ENCODE measurements at regions not wholly inside any gene's neighbourhood (a gene's known extent, or its start where the extent isn't known, plus 50 kb on each side); places are given as distances from the start of the nearest gene placed in this dataset.

DNA sequence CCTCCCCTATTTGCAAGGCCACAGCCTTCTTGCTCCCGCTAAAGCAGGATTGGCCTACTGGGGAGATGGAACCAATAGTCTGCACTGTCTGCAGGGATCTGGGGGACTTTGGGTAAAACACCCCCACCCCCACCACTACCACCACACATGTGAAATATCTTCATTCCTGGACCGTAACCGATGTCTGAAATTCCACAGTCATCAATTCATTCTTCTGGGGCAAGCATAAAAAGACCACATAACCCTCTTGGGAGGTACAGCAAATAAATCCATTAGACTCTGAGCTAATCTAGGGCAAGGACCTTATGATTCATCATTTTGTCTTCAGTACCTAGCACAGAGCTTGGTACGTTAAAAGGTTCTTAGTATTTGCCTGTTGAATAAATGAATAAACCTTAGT is 307.8 kb downstream of the GPAM start:
- Mint-ChIP-seq H3K4me3 (no peak overlapping the region), H3K27ac (no peak overlapping the region), H3K9me3 (peaks cover 9% of the 10 kb centered on the region), H3K27me3 (no peaks in the 10 kb centered on the region), H3K4me1 (ENCODE audit: low read depth) (no peaks in the 10 kb centered on the region), H3K36me3 (ENCODE audit: low read depth) (no peaks in the 10 kb centered on the region)
- intact Hi-C loops (cut with micrococcal nuclease): no loop called here

DNA sequence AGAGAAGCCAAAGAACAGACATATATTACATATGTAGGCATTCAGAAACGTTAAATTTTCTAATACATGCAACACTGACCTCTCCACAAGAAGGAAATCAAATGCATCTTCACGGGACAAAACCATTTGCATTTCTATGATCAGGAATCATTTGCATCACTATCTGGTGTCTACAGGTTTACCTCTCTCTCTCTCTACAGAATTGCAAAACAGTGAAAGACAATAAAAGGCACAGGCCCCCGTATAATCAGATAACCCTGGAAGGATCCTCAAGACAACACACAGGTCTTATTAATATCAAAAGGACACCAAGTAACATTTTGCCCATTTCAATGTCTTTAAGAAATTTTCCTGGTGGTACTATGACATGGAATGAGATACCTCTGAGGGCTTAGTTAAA is 306.3 kb downstream of the GPAM start:
- H3K27me3 Mint-ChIP-seq: no peaks in the 10 kb centered on the region
- intact Hi-C loops (cut with micrococcal nuclease): no loop called here
- no peaks in the 10 kb centered on the region for H3K9me3 Mint-ChIP-seq
- H3K4me1 Mint-ChIP-seq (ENCODE audit: low read depth): no peaks in the 10 kb centered on the region
- H3K4me3 Mint-ChIP-seq: no peak overlapping the region
- no peak overlapping the region for H3K27ac Mint-ChIP-seq
- no peaks in the 10 kb centered on the region for H3K36me3 Mint-ChIP-seq (ENCODE audit: low read depth)

DNA sequence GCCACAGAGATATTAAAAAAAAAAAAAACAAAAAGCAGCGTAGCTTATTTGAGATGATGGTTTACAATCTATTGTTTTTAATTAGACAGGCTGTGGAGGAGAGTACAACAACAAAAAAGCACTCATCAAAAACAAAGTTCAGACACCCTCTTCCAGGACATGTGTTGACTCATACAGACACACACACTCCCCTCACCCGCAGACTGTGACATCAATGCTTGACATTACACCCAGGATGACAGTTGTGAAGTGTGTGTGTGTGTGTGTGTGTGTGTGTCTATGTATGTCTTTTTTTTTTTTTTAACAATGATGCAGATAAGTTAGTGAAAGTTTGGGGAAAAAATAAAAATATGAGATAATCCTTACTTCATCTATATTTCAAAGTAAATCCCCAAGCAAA is 303.6 kb downstream of the GPAM start:
- intact Hi-C loops (cut with micrococcal nuclease): no loop called here
- Mint-ChIP-seq H3K4me3 (no peak overlapping the region), H3K27ac (no peak overlapping the region), H3K36me3 (ENCODE audit: low read depth) (no peaks in the 10 kb centered on the region), H3K4me1 (ENCODE audit: low read depth) (no peaks in the 10 kb centered on the region), H3K9me3 (no peaks in the 10 kb centered on the region), H3K27me3 (no peaks in the 10 kb centered on the region)

DNA sequence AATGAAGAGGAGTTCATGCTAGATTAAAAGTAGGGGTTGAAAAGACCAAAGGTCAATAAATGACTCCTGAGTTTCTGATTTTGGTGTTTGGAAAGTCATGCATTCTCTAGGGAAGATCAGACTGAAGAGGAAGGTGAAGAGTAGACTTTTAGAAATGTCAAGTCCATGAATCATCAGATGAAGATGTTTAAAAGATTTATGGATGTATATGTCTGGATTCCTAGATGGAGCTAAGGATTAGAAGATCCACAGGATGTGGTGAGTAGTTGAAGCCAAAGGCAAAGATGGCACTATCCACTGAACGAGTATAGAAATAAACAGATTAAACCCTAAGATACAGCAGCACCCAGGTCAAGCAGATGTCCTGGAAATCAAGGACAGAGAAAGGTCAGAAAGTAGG is 298.5 kb downstream of the GPAM start:
- intact Hi-C loops (cut with micrococcal nuclease): no loop called here
- H3K27ac Mint-ChIP-seq: no peak overlapping the region
- no peaks in the 10 kb centered on the region for H3K4me1 Mint-ChIP-seq (ENCODE audit: low read depth)
- H3K36me3 Mint-ChIP-seq (ENCODE audit: low read depth): no peaks in the 10 kb centered on the region
- H3K4me3 Mint-ChIP-seq: no peak overlapping the region
- H3K27me3 Mint-ChIP-seq: no peaks in the 10 kb centered on the region
- peaks cover 25% of the 10 kb centered on the region for H3K9me3 Mint-ChIP-seq

DNA sequence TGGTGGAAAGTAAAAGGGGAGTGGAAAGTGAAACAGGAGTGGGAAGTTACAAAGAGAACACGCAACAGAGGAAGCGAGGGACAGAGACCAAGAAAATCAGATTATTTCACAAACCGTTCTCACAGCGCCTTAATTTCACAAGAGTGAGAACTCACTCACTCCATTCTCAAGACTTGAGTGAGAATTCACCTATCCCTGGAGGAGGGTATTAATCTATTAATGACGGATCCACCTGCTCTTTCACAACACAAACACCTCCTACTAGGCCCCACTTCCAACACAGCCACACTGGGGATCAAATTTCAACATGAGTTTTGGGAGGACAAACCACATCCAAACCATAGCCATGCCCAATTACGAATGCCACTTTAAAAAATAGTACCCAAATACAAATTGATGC is 297.6 kb downstream of the GPAM start:
- H3K27me3 Mint-ChIP-seq: no peaks in the 10 kb centered on the region
- H3K36me3 Mint-ChIP-seq (ENCODE audit: low read depth): no peaks in the 10 kb centered on the region
- peaks cover 26% of the 10 kb centered on the region for H3K9me3 Mint-ChIP-seq
- H3K4me3 Mint-ChIP-seq: no peak overlapping the region
- H3K27ac Mint-ChIP-seq: no peak overlapping the region
- H3K4me1 Mint-ChIP-seq (ENCODE audit: low read depth): no peaks in the 10 kb centered on the region
- intact Hi-C loops (cut with micrococcal nuclease): no loop called here

DNA sequence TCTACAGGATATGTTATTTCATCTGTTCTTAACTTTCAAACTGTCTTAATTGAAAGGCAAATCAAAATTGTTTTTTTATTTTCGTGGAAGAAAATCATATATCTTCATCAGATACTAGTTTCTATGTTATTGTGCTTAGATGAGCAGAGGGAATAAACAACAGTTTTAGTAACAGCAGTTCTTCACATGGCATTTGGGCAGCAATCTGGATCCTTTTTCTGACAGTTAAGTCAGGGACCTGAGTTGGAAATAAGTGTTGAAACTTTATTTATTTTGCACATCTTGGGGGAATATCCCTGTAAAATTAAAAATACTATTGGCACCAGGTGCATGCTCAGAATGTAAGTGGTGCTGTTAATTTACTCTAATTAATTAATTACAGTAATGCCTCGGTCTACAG is 296.3 kb downstream of the GPAM start:
- Mint-ChIP-seq H3K4me3 (no peak overlapping the region), H3K9me3 (peaks cover 26% of the 10 kb centered on the region), H3K27me3 (no peaks in the 10 kb centered on the region), H3K4me1 (ENCODE audit: low read depth) (no peaks in the 10 kb centered on the region), H3K36me3 (ENCODE audit: low read depth) (no peaks in the 10 kb centered on the region), H3K27ac (no peak overlapping the region)
- intact Hi-C loops (cut with micrococcal nuclease): no loop called here

DNA sequence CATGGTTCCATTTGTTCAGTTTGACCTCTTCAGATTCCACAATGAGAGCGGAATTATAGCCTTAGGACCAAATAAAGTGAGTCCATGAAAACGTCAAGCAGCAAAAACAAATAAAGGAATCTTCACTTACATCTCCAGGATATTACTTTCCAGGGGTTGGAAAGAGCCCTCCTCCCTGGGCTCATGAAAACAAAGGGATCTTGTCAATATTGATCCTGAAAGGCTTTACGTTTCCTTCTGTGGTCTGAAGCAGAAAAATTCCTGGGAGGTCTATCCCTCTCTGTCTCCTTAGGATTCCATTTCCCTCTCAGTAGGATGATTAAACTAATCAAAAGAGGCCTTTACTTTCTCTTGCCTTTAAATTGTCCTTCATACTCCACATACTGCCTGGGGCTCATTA is 293.5 kb downstream of the GPAM start:
- Mint-ChIP-seq H3K27ac (no peak overlapping the region), H3K4me1 (ENCODE audit: low read depth) (no peaks in the 10 kb centered on the region), H3K4me3 (no peak overlapping the region), H3K9me3 (peaks cover 26% of the 10 kb centered on the region), H3K36me3 (ENCODE audit: low read depth) (no peaks in the 10 kb centered on the region), H3K27me3 (no peaks in the 10 kb centered on the region)
- intact Hi-C loops (cut with micrococcal nuclease): no loop called here

DNA sequence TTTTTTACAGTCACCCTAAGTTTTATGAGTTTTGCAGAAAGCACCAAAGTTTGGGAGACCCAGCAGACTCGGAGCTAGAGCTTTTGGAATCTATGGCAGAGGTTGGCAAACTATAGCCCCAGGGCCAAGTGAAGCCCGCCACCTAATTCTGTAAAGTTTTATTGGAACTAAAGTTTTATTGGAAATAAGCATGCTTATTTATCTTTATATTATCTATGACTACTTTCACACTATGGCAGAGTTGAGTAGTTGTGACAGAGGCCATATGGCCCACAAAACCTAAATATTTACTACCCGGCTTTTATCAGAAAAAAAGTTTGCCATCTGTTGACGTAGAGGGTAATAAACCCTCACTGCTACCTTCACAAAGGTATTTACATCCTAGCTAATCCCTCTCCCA is 267.6 kb downstream of the GPAM start:
- Mint-ChIP-seq H3K4me3 (no peak overlapping the region), H3K27ac (no peak overlapping the region)

DNA sequence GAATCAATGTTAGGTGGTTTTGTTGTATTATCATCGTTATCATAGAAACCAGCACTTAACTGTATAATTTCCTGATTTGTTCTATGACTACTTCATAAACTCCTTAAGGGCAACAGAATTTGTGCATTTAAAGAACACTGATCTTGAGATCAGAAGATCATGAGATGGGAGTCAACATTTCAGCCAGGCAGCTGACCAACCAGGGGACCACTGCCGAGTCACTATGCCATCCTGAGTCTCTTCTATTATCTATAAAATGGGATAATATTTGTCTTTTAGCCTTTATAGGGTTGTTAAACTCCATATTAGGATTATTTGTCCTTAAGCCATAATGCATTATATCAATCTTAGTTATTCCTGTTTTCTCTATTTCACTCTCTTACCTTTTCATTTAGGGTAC is 261.7 kb downstream of the GPAM start:
- H3K27ac Mint-ChIP-seq: no peak overlapping the region
- H3K4me3 Mint-ChIP-seq: no peak overlapping the region
- H3K36me3 Mint-ChIP-seq (ENCODE audit: low read depth): no peaks in the 10 kb centered on the region
- no peaks in the 10 kb centered on the region for H3K4me1 Mint-ChIP-seq (ENCODE audit: low read depth)
- intact Hi-C loops (cut with micrococcal nuclease): no loop called here
- no peaks in the 10 kb centered on the region for H3K9me3 Mint-ChIP-seq
- no peaks in the 10 kb centered on the region for H3K27me3 Mint-ChIP-seq

More for the DNA sequence above, 267.6 kb downstream of the GPAM start:
- no peaks in the 10 kb centered on the region for H3K36me3 Mint-ChIP-seq (ENCODE audit: low read depth)
- H3K27me3 Mint-ChIP-seq: no peaks in the 10 kb centered on the region
- H3K4me1 Mint-ChIP-seq (ENCODE audit: low read depth): no peaks in the 10 kb centered on the region
- no peaks in the 10 kb centered on the region for H3K9me3 Mint-ChIP-seq
- intact Hi-C loops (cut with micrococcal nuclease): no loop called here

DNA sequence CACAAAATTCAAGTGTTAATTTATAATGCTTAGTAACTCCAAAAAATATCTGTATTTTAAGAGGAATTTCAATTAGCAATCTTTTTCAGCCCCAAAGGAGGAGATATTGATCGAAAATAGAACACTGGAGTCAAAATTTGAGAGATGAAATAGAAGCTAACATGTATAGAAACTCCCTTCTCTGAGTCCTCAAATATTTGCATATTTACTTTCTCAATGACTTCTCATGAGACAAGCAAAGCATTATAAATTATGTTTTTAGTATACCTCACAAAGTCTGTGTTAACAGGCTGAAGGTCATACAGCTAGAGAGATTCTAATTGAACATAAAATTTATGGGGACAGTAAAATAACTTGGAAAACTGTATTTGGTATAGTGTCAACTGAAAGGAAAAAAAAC is 260.5 kb downstream of the GPAM start:
- H3K4me1 Mint-ChIP-seq (ENCODE audit: low read depth): no peaks in the 10 kb centered on the region
- H3K9me3 Mint-ChIP-seq: no peaks in the 10 kb centered on the region
- no peak overlapping the region for H3K4me3 Mint-ChIP-seq
- no peaks in the 10 kb centered on the region for H3K27me3 Mint-ChIP-seq
- intact Hi-C loops (cut with micrococcal nuclease): no loop called here
- H3K27ac Mint-ChIP-seq: no peak overlapping the region
- no peaks in the 10 kb centered on the region for H3K36me3 Mint-ChIP-seq (ENCODE audit: low read depth)

DNA sequence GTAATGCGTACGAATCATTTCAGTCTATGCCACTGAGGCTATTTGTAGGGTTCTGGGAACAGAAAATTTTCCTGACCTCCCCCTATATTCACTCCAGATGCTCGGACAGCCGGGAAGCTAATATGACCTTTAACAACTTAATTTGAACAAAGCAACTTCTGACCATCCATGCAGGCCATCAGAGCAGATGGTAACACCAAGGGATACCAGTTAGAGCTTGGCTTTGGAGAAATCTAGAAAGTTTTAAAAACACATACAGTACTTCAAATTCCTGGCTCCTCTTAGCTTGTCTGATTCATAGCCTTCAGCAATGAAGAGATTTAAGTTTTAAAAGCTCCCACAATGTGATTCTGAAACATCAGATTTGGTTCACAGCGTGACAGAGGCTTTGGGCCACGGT is 257.3 kb downstream of the GPAM start:
- Mint-ChIP-seq H3K4me3 (no peak overlapping the region), H3K36me3 (ENCODE audit: low read depth) (no peaks in the 10 kb centered on the region), H3K4me1 (ENCODE audit: low read depth) (no peaks in the 10 kb centered on the region), H3K27ac (no peak overlapping the region), H3K9me3 (no peaks in the 10 kb centered on the region), H3K27me3 (no peaks in the 10 kb centered on the region)
- intact Hi-C loops (cut with micrococcal nuclease): no loop called here

DNA sequence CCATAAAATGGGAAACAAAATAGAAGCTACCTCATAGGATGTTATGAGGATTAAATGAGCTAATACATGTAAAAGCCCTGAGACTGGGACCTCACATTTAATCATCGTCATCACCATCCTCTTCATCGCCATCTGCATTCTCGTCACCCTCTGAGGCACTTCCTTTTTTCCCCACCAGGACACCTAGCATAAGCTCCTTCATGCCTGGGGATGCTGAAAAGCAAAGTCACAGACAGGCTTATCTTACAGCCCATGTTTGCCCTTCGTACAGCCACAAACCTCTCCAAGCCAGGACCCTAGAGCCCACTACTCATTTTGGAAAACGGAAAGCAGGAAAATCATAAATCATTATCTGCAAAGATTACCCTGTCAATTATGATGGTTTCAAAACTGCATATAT is 249.6 kb downstream of the GPAM start:
- Mint-ChIP-seq H3K27ac (no peak overlapping the region), H3K9me3 (no peaks in the 10 kb centered on the region), H3K4me1 (ENCODE audit: low read depth) (no peaks in the 10 kb centered on the region), H3K27me3 (no peaks in the 10 kb centered on the region), H3K36me3 (ENCODE audit: low read depth) (no peaks in the 10 kb centered on the region), H3K4me3 (no peak overlapping the region)
- intact Hi-C loops (cut with micrococcal nuclease): no loop called here

DNA sequence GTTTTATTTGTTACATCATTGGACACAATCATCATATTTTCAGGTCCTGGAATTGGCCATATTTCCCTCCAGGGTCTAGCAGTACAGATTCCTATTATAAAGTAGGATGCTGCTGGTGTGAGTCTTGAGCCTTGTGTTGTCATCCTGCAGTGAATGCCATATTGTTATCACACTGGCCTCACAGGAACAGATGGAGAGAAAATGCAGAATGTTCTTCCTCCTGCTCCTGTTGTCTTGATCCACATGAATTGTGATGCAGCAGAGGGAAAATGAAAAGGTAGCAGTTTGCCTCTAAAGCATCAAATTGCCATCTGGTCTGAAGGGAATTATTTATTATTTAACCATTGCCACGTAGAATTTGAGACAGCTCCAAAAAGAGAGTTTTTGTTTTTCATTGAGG is 248.6 kb downstream of the GPAM start:
- no peaks in the 10 kb centered on the region for H3K4me1 Mint-ChIP-seq (ENCODE audit: low read depth)
- no peaks in the 10 kb centered on the region for H3K36me3 Mint-ChIP-seq (ENCODE audit: low read depth)
- no peak overlapping the region for H3K4me3 Mint-ChIP-seq
- intact Hi-C loops (cut with micrococcal nuclease): no loop called here
- H3K27me3 Mint-ChIP-seq: no peaks in the 10 kb centered on the region
- no peaks in the 10 kb centered on the region for H3K9me3 Mint-ChIP-seq
- no peak overlapping the region for H3K27ac Mint-ChIP-seq

DNA sequence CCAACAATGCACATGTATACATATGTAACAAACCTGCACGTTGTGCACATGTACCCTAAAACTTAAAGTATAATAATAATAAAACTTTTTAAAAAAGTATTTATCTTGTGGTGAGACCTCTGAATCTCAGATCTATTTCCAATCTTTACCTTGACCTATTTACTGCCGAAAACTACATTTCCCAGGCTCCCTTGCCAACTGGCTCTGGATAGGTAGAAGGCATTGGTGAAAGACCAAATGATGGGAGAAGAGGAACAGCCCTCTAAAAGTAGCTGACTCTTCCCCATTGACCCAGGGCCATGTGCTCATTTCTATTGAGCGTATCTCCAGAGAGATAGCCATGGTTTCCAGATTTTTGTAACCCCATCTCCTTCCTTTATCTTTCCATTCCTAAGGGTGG is 247.4 kb downstream of the GPAM start:
- Mint-ChIP-seq H3K27ac (no peak overlapping the region), H3K27me3 (no peaks in the 10 kb centered on the region), H3K4me3 (no peak overlapping the region), H3K9me3 (no peaks in the 10 kb centered on the region), H3K4me1 (ENCODE audit: low read depth) (no peaks in the 10 kb centered on the region), H3K36me3 (ENCODE audit: low read depth) (no peaks in the 10 kb centered on the region)
- intact Hi-C loops (cut with micrococcal nuclease): no loop called here

DNA sequence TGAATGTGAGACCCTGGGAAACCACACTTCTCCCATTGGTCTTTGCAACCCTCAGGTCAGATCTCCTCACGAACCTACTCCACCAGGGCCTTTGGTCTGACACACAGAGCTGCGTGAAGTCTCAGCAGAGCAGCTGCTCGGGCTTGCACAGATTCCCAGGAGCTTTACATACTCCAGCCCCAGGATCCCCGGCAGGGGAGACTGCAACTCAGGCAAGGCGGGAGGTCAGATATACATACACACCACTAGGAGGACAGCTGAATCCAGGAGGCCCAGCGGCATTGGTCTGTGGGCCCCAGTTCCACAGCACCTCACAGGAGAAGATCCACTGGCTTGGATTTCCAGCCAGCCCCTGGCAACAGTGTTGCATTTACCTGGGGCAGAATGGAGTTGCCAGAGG is 239.2 kb downstream of the GPAM start:
- Mint-ChIP-seq H3K4me1 (ENCODE audit: low read depth) (no peaks in the 10 kb centered on the region), H3K27ac (no peak overlapping the region), H3K27me3 (no peaks in the 10 kb centered on the region), H3K36me3 (ENCODE audit: low read depth) (no peaks in the 10 kb centered on the region), H3K4me3 (no peak overlapping the region), H3K9me3 (peaks cover 47% of the 10 kb centered on the region)
- intact Hi-C loops (cut with micrococcal nuclease): no loop called here

DNA sequence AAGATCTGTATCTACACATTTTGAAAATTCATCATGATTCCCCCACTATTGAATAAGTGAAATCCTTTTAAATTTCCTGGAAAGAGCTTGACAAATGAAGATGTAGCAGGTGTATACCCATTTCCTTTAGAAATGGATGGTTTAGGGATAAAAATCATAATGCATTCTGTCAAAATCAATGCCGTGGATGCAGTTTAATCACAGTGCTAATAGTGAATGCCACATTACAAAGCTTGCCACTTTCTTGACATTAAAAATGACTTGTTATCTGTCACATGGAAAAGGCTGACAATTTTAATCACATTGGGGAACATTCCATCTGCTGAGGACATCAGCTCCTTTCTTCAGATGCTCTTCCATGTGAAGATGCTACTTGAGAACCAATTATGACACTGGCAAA is 229.6 kb downstream of the GPAM start:
- H3K27ac Mint-ChIP-seq: no peak overlapping the region
- no peak overlapping the region for H3K4me3 Mint-ChIP-seq
- no peaks in the 10 kb centered on the region for H3K36me3 Mint-ChIP-seq (ENCODE audit: low read depth)
- intact Hi-C loops (cut with micrococcal nuclease): no loop called here
- no peaks in the 10 kb centered on the region for H3K4me1 Mint-ChIP-seq (ENCODE audit: low read depth)
- H3K27me3 Mint-ChIP-seq: no peaks in the 10 kb centered on the region
- H3K9me3 Mint-ChIP-seq: peaks cover 36% of the 10 kb centered on the region
